Peyer's patch (tissue), 4 donors: ENCODE measurements at regions not wholly inside any gene's neighbourhood (a gene's known extent, or its start where the extent isn't known, plus 50 kb on each side); places are given as distances from the start of the nearest gene placed in this dataset.

ENCODE experiments used
- CTCF ChIP-seq, 6 experiments: fragments of 450-650 bp in 4 of 6; fragments of 200-600 bp in 2 of 6; sonication (generic) in 1 of 6; IDR thresholded peaks; one replicate each; pipeline ENCODE4 v1.5.1; 2017 to 2019; ENCODE audit warnings: antibody characterized with exemption in 6 of 6, mild to moderate bottlenecking in 3 of 6, moderate library complexity in 1 of 6
- POLR2A ChIP-seq, 2 donors: fragments of 450-650 bp; IDR thresholded peaks; one replicate each; pipeline ENCODE4 v1.5.1; 2017; ENCODE audit warnings: antibody characterized with exemption in 2 of 2, mild to moderate bottlenecking in 2 of 2, moderate library complexity in 2 of 2

GRCh38 chr2:22340716-22341115 lies 1044.3 kb upstream of the KLHL29 start:
- no peak for TF ChIP-seq CTCF (IDR thresholded peaks at IDR 0.05)
- TF ChIP-seq POLR2A (IDR thresholded peaks at IDR 0.05), result no peak
